Ureter (tissue), 1 donor: ENCODE measurements at regions not wholly inside any gene's neighbourhood (a gene's known extent, or its start where the extent isn't known, plus 50 kb on each side); places are given as distances from the start of the nearest gene placed in this dataset.

Experiments used
- DNase-seq: peaks from one replicate; pipeline ENCODE4 v3.0.0-alpha.2; 2020; ENCODE audit warnings: low spot score
- donor health status: DM: yes; HTN: yes; CAD: no.

DNA sequence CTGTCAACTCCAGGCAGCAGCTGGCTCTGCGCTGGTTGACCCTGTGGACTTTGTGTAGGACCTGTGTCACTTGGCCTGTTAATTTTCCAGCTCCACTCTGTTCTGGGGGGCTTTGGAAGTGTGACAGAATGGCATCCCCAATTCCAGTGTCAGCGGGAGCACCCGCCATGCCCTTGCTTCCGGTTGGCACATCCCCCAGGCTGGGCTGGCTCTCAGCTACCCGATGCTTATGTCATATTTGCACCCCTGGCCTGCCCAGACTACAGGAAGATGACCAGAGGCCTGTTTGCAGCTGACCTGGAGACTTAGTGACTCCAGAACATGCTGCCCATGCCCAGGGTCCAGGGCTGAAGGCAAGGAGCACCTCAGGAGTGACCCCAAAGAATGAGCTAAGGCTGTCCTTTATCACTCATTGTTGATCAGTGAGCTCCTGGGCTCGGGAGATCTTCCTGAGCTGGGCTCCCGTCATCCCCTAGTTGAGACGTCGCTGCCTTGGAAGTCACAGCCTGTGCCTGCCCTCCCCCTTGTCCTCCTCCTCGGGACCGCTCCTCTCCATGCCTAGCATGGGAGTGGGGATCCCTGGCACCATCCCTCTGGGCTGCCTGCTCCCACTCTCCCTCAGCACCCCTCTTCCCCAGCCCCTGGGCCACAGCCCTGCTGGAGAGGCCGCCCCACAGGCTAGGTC lies 163.4 kb upstream of the RTL1 start:
- no peak for DNase-seq

DNA sequence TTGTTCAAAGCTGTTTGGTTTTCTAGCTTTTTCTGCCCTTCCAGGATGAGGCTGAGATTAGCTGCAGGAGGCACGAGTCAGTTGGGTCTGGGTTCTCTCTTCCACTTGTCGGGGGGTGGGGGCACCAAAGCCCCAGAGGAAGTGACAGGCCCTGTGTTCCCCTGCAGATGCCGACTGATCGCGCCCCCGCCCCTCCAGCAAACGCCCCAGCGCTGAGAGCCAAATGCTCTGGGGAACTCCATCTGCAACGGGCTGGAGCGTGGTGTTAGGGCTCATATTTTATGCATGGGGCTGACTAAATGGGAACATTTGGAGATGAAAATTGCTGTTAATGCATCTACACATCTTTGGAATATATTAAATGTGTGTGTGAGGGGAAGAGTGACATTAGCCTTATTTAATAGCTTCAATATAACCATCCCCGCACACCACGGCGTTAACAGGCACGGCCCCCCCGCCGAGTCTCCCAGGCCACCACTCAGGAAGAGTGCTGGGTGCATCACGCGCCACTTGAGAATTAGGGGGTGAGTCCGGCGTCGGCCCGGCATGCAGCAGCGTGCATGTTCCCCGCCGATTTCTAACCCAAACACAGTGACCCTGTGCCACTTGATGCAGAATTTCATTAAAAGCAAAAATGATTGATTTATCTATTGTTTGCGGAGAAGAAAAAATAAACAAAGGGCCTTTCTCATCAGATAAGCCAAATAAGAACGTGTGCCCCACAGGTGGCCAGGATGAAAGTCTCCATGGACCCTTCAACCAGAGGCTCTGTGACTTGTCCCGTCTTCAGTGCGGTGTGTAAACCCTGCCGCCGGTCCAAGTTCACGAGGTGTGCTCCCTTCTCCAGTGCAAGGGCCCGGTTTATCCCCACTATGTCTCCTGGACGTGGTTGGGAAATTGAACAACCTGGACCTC lies 165.0 kb upstream of the RTL1 start:
- peak; percentile 24 for DNase-seq

DNA sequence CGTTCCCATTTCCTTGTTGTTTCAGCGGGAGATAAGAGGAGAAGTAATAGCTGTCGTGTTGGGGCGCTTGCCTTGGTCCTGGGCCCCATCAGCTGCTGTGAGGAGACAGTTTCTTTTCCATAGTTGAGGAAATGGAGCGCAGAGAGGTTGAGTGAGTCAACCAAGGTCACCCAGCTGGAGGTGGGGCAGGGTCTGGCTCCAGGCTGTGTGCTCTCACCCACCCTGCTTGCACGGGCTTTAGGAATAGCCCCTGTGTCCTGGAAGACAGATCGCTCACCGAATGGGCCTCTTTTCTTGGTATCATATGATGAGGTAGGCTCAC lies 165.7 kb upstream of the RTL1 start:
- peak; percentile 24 for DNase-seq

DNA sequence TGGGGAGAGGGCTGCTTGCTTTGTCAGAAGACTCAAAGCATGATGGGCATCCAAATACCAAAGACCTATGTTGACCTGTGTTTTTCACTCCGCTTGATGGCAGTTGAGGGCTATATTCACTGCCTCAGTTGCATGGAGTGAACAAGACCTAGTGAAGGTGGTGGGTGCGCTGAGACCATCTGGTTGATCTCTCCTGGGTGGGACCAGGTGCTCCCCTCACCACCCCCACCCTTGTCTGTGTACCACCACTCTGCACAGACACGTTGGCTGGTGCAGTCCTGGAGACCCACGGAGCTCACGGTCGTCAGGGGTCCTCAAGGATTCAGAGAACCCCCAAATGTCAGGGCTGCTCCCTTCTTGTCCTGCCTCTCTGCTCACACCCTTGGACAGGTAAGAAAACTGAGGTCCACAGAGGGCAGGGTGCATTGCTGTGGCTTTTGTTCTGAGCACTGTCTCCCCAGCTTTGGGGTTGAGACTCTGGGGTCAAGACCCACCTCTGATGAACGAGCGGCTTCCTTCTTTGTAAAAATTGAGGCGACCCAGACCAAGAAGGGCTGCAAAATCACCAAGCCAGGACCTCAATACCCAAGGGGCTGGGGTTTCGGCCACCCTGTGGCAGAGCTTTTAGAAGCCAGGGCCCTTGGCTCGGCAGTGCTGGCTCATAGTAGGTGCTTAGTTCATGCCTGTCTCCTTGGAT lies 166.3 kb upstream of the RTL1 start:
- DNase-seq: peak; percentile 31

DNA sequence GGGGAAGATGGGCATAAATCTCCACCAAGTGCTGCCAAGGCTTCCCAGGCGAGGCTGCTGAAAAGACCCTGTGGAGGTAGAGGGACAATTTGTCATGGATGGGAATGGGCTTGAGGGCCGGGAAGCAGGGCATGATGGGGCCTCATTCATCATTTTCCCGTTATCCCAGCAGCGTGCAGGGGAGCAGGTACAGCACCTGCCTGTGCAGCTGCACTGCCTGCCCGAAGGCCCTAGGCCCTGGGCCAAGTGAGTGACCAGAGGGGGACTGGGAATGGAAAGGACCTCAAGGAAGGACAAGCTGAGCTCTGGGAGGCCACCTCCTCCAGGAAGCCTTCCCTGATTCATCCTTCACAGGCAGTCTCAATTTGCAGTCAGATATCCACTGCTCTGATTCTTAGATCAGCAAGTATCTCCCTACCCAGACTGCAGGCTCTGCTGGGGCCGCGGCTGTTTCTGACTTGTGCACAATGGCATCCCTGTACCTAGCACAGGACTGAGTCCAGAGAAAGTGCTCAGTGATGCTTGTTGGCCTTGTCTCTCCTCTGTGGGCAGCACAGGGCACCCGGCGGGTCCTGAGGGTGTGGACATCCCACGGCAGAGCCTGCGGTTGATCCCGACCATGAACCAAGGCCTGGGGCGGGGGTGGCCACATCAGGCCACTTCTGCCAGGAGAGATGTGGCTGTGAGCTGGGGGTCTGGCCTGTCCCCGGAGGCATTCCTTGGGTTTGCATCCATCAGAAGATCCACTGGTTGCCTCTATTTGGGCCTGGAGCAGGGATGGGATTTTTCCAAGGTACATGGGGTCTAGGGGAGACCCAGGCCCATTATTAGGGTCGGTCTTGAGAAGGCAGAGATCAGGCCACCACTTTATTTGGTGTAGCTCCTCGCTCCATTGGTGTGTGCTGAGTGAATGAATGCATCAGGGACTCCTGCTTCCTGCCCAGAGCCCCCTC lies 167.3 kb upstream of the RTL1 start:
- DNase-seq: peak; percentile 31

DNA sequence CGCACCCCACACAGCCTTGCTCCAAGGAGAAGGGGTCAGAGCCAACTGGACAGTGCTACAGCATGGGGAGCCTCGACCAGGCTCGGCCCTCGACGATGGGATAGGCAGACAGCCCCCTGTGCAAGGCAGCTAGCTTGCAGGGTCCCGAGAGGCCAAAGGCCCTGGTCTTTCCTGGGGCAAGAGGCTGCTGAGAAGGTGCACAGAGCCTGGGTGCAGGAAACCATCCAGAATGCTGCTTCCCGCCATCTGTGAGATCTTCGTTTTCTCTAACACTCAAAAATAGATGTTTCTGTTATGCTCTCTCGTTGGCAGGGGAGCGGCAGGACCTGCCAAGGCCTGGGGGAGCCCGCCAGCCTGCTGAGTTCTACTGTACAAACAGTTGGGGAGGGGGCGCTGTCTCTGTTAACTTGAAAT lies 168.0 kb upstream of the RTL1 start:
- peak; percentile 35 for DNase-seq

DNA sequence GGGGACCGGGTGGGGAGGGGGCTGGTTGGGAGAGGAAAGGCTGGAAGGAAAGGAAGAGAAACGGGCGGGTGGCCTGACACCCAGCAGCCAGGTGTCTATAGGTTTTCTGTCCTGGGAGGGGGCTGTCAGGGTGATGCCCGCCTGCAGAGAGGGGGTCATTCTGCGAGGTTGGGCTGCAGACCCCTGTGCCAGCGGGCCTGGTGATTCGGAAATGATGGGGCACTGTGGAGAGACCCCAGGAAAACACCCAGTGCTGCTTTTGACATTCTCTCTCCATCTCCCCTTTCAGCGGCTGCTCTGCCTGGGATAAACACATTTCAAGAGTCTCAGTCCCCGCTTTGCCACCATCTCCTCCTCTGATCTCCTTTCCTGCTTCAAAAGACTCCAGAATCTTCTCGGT lies 168.5 kb upstream of the RTL1 start:
- no peak for DNase-seq

DNA sequence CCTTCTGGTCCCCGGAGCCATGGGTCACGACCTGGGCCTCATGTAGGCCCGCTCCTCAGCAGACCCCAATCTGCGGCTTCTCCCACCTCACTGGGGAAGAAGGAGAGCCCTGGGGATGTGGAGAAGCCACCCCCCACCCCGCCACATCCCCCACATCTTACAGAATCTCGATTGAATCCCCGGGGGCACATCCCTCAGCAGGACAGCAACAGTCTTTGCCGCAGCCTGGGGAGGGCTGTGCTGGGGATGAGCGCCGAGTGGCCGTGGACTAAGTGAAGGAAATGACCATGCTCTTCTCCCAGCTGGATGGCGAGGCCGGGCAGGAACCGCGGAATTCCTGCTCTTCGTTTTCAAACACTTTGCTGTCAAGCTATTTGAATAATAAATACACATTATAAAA lies 169.0 kb upstream of the RTL1 start:
- no peak for DNase-seq

DNA sequence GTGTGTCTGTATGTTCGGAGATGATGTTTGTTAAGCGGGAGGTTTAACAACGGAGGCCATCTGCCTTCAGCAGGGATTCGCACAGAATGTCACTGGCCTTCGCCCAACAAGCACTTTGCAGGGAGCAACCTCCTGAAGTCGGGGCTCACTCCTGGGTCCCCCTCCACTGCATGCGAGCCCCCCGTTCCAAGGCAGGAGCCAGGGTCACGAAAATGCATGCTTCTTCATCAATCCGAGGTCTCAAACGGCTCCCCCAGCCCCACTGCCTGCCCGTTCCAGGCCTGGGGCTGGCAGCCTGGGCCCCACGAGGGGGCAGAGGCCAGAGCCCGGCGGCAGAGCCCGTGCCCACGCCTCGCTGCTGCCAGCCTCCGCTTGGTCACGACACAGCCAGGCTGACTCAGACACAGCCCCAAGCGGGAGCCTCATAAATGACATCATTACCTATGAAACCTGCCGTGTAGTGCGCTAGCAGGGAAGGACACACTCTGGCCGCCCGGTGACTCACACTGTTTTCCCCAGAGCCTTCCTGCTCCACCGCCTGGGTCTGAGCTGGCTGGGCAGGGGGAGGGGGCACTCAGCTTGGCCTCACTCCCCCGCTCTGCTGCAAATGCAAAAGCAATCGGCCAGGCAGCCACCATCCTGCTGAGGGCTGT lies 169.5 kb upstream of the RTL1 start:
- DNase-seq: peak; percentile 86

DNA sequence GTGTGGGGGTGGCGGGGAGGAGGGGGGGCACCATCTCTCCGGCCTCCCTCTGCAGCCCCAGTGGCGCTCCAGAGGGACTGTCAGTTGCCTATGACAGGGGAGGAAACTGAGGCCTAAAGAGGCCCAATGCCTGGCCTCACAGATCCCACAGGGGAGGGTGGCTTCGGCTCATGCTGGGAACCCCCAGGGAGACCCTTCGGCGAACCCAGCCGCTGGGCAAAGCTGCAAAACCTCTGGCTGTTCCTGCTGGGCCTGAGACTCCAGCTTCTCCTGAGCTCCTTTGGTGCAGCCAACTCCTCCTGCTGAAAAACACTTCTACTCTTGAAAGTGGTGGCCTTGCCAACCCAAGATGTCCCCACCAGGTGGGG lies 170.1 kb upstream of the RTL1 start:
- no peak for DNase-seq

DNA sequence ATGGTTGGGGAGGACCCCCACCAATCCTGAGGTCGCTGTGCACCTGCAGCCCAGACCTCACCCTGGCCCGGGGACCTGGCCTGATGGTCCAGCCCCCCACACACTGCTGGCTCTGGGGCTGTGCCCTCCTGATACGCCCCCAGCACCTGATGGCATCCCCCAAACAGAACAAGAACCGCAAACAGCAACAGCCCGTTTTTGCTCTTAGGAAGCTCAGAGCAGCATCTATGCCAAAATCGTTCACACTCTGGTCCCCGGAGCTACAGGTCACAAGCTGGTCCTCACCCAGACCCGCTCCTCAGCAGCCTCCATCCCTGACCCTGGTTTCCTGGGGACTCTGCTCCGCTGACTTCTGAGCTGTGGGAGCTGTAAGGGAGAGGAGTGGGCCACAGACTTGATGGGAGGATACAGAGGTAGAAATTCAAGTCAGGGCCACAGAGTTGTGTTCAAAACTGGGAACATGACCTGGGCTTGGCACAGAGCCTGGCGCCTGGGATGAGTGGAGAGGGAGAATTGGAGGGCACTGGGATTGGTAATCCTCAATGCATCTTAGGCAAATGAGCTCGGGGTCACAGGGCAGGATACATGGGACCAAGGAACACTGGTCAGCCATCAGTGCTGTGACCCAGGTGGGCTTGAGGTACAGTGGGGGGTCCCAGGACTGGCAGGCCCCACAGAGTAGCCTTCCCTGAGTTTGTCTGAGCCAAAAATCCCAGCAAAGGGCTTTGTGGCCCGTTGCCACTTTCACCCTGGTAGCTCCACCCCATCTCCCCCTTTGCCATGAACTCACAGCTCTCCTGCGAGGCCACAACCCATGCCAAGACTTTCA lies 170.9 kb upstream of the RTL1 start:
- DNase-seq: no peak

DNA sequence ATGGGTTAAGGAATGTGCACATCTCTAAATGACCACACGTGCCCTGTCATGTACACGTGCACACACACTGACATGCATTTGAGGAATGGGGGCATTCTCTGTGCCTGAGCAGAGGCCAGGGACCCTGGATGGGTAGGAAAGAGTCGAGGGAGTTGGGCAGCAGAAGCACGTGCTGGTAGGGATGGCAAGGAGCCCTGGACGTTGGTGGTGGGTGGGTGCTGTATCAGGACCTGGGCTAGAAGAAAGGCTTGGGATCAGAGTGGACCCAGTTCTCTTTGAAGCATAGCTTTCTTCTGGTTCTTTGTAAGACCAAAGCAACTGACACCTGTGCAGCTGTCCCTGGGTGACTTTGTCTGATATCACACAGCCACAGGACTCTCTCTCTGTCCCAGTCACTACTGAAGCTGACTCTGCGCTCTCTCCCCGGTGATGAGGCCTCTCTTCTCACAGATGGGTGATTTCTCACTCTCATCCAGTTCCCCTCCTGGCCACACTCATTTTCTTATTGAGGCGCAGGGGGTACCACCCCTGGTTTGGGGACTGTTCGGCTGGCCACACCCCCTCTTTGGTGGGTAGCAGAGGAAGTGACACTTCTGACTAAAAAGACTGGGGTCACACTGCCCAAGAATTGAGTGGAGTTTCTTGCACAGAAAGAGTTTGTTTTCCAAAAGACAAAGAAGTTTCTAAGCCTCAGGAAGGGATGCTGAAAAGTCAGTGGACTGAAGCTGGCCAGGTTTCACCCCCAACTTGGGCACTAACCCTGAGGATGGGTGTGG lies 171.7 kb upstream of the RTL1 start:
- peak; percentile 36 for DNase-seq

DNA sequence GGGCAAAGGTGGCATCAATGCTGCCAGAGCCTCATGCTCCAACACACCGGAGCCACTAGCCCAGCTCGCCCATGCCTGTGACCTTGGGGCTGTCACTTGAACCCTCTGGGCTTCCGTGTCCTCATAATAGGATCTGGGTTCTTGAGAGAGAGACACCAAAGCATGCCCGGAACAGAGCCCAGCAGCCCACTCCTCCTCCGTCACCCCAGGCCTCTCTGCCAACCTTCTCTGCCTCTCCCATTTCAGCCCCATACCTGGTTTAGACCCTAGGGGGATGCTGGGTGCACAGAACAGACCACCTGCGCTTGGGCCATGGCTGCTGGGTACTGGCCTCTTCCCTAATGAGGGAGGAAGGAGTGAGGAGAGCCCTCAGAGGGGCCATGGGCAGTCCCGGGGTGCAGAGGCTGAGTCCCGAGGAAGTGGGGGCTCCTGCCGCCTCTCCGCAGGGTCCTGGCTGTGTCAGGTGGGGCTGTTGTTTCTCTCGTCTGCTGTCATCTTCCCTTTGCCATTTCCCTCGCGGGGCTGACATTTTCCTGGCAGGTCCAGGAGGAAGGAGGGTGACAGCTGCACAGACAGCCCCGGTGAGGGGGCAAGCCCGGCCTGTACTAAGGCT lies 172.4 kb upstream of the RTL1 start:
- DNase-seq: no peak

DNA sequence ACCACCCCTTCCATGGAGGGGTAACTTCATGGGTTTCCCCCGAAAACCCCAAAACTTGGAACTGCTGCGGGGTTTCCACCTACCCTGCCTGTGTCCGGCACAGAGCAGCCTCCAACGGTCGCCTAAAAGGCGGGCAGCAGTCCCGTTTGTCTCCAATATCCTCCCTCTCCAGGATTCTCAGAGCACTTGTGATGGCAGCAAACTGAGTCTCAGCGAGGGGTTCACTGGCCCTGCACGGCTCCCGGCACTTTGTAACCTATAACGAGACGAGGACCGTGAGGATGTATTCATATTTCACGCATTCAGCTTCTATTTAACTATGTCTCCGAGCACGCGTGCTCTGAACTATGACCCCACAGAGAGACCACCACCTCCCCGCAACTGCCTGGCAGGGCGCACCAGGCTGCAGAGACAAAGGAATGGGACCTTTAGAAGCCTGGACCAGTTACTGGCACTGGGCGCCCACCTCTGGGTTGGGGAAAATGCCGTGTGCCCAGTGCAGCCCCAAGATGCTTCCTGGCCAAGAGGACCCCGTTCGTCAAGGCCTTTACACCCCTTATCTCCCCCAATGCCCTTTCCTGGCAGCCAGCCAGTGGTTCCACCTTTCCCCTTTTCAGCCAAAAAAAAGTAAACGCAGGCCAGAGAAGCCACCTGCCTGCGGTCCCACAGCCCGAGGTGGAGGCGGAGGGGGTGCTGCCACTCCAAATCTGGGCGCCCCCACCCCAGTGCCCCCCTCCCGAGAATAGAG lies 173.1 kb upstream of the RTL1 start:
- DNase-seq: peak; percentile 36

DNA sequence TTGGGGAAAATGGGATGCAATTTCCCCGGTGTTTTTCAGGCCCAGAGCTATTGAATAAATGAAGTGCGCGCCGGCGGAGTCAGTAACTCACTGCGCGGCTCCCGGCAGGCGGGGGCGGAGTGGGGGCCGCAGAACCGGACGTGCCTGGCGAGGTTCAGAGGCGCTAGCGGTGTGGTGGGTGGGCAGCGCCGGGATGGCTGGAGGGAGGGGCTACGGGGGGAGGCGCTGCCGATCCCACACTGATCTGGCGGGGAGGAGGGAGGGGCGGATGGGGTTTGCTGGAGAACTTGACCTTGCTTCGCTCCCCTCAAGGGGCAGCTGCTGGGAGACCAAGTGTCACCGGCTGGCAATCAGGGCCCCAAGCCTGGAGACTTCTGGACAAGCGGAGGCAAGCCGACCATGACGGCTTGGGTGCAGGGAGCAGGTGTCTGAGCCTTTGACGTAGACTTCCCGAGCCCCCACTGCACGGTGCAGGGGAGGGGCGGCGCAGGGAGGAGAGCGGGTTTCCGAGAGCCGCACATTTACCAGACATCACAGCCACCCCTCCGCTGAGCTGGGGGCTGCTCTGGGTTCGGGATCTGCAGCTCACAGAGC lies 174.1 kb upstream of the RTL1 start:
- no peak for DNase-seq

DNA sequence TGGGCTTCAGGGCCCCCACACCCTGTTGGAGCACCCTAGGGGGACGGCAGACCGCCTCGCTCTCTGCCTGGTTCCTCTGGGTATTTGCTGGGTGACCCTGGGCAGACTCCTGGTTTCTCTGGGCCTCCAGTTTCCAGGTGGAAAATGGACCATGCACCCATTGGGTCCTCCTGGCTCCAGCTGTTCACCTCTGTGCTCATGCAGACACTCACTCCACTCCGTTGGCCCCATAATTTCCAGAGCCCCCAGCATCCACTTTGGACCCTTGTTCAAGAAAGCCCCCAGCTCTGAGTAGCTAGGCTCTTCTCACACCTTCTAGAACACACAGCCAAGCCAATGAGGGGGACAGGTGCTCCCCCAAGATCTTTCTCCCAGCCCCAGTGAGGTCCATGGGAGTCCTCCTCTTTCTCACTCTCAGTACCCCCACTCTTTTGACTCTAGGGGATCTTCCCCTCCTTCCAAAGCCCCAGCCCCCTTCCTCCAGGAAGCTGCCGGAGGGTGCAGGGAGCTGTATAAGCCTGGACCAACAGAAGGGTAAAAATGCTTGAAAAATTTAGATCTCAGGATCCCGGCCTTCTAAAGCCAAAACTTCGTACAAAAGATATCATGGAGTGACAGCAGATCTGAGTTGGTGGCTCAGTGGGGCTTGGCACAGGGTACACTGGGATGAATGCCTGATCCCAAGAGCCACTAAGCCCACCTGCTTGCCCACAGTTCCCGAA lies 174.8 kb upstream of the RTL1 start:
- DNase-seq: no peak

DNA sequence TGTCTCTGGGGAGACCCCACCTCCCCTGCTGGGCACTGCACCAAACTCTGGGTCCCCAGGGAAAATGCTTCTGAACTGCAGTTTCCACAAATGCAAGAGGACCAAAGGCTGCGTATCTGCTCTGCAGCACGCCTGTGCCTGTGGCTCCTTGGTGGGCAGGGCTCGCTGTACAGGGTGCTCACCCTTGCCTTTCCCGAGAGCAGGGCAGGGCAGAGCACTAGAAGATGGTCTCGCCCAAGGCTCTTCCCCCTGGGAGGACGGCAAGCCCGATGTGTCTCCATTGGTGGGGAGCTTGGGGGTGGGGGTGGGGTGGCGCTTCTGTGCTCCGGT lies 175.3 kb upstream of the RTL1 start:
- no peak for DNase-seq
